Stimulated activated CD4-positive, alpha-beta T cell treated with anti-CD3 and anti-CD28 coated beads, TNF-alpha, amount 100 ng/mL, for 4 hours (primary cell): ENCODE measurements at regions not wholly inside any gene's neighbourhood (a gene's known extent, or its start where the extent isn't known, plus 50 kb on each side); places are given as distances from the start of the nearest gene placed in this dataset.

ENCODE experiments used
- DNase-seq, 3 experiments: peaks; one replicate each; pipeline ENCODE4 v3.0.0-alpha.2; 2020; ENCODE audit warnings: low read depth in 3 of 3

DNA sequence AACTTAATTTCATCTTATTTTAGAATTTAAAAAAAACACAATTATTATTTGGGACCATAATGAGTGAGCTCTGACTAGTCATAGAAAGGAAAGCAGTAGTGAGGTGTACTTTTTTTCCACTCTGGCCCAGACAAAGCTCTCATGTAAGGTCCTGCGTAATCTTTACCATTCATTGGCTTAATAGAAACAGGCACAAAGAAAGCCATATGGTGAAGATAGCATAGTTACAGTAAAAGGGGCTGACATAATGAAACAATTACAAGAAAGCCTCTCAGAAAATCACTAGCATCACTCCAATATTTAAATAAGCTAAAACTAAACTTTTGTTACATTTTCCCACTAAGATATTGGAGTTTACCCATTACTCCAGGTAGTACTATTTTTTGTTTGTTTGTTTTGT is 384.6 kb upstream of the ALCAM start:
- DNase-seq: no peak

GRCh38 chr3:104987859-104988258 is 378.9 kb upstream of the ALCAM start:
- no peak for DNase-seq

DNA sequence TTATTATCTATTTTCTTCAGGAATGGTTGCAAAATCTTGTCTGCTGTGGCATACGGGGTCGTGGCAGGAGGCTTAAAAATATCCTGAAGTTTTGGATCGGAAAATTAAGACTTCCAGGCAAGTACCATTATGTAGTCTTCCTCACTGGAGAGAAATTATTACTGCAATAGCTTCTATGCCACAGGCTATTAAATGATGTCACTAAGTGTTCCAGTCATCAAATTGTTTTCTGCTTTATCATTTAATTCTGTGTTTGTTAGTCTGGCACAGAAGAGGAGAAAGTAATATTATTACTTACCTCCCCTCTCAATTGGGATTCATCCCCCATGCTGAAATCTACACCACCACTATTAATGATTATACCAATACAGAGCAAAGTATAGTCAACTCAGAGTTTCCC is 378.2 kb upstream of the ALCAM start:
- DNase-seq: no peak

DNA sequence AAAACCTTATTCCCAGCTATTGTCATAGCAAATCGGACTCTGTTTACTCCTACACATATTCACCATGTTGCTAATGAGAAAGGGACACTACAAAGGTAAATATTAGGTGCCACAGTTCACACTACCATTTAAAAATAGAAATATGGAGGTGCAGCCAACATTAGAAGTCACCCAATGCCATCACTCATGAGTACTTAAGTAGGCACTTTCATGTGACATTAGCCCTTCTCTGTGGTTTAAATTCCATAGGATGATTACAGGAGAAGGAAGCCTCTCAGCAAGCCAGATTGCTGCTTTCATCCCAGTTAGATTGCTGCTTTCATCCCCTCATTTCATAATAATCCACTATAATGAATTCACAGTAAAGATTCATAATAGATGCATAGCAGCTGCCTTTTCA is 376.8 kb upstream of the ALCAM start:
- no peak for DNase-seq

DNA sequence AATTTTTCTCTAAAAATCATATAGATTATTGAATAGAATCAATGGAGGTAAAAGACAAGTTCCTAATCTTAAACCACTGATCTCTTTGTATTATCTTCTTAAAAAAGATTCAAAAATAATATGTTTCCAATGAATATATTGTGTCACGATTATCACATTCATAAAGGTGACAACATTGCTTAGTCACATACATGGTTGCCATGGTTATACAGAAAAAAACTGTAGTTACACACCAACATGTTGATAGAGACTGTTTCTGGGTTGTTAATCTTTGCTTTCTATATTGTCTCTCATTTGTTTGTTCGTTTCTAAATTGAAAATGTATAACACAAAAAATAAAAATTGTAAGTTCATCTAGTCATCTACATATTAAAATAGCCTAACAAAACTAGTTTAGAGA is 376.0 kb upstream of the ALCAM start:
- no peak for DNase-seq

- no peak for DNase-seq
Measured at GRCh38 chr3:104992676-104993075, 374.0 kb upstream of the ALCAM start.

DNA sequence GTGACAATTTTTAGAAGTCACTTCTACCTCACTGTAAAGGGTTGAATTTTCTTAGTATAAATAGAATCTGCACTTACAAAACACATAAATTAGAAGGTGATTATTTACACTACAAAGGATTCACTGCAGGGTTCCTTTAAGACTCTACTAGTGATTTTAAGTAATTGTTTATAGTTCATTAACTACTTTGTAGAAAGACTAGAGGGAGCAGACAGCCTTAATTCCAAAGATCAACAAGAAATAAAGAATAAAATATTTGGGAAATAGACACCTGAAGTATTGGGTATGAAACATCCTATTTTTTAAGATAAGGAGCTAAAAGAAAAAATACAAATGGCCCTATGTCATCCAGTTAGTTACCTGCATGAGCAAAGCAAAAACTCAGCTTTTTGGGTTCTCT is 360.5 kb upstream of the ALCAM start:
- DNase-seq: no peak

GRCh38 chr3:105013657-105014056 is 353.1 kb upstream of the ALCAM start:
- DNase-seq: no peak

DNA sequence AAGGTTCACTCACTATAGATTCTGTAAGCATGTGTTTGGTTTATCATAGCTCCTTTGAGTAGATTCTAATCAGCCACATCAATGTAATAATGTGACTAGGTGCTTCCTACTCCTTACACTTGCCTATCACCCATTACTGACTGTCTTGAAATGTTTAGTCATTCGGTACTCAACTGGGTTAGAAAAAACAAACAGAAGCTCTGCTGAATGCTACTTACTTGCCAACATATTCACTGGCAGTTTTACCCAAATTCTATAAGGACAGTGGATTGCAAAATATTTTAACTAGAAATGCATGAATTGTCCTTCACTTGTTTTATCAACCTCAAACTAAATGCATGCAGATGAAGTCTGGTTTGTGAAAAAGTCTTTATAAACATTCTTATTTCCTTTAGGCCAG is 352.1 kb upstream of the ALCAM start:
- DNase-seq: no peak

DNA sequence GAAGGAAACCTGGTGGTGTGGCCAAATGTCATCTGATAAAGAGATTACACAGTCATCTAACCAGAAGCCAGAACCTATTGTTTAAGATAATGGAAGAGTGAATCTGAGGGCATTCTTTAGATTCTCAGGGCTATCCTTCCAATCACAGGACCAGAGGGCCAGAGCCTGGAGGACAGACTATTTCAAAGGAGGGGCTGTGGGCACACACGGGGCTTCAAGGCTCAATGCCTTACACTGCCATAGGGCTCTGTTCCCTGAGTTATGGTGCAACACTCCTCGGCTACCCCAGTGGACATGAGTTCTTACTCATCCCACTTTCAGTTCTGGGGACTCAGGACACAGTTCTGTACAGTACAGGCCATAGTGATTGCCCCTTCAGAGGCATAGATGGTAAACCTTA is 343.9 kb upstream of the ALCAM start:
- DNase-seq: no peak

DNA sequence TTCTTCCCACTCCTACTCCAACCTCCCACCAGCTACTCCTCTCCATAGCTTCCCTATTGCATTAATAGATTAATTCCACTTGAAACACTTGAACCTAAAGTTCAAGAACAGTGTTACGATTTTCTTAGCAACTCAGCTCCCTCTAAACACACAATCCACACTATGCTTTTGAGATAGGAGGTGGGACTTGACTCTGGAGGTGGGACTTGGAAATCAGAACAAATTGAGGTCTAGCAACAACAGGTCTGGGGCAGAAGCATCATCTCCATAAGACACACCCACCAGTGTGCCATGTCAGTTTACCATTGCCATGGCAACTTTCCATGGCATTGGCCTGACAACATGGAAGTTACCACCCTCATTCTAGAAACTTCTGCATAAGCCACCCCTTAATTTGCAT is 336.5 kb upstream of the ALCAM start:
- DNase-seq: no peak

DNA sequence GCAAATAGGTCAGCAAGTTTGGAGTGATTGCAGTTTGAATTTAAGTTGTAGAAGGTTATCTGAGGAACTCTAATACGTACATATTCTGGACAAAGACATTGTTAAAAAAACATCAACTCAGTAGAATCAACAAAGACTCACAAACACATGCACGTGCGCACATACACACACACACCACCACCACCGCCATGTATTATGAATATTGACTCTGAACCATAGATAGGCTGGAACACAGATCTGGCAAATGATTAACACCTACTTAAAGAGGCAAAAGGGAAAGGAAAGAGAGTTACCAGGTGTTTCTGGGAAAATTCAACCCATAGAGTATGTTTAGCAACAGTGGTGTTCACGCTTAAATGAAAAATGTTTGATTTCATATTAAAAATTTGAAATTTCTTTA is 334.2 kb upstream of the ALCAM start:
- DNase-seq: no peak

DNA sequence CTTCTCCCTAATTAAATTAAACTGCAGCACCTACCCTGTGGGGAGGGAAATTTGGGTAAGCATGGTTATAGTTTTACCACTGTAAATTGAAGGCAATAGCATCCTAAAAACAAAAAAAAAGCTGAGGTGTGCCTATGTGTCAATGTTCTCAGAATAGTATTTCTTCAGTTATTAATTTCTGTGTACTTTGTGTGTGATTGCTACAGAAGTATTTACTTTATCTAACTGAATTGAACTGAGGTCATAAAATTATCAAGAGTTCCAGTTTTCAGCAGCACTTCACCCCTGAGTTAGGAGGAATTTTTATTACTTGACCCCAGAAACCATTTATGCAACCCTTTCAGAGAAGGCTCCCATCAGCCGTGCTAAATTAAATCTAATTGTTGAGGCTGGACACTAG is 333.6 kb upstream of the ALCAM start:
- DNase-seq: no peak

DNA sequence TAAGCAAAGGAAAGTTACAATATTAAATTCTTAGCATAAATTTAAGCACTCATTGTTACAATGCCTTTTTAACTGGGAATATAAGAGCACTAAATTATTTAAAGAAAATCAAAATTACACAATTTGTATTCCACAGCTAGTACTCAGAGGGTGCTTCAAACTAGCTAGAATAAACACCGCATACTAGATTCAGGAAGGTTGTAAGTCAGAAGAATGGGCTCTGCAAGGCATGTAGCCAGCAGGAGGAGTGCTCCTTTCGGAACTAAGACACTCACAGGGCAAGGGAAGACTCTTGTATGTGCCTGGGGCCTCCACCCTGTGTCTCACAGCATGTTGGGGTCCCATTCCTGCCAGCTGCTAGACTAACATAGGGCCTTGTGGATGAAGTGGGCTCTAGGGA is 327.7 kb upstream of the ALCAM start:
- DNase-seq: no peak

DNA sequence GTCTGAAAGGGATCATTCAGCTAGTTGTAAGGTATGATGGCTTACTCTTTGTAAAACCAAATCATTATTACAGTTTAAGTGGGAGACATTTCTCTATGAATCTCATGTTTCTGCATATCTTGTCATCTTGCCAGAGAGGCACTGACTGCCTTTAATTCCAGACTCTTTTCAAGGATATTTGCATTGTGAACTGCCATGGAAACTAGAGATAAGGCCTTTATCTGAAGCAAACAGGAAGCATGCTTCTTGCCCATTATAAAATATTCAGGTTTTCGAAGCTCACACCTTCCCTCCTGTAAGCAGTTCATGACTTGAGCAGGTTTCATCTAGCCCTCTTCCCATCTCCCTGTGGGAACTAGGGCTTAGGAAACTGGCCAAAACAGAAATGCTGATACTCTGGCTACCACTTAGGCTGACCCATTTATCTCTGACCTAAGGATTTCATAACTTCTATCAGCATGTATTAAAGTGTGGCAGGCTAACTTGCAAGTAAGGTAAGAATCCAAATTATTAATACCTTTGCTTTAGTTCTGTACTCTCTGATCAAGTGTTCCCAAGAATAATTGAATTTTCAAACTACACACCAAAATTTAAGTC is 326.6 kb upstream of the ALCAM start:
- DNase-seq: no peak

GRCh38 chr3:105042586-105042985 is 324.1 kb upstream of the ALCAM start:
- DNase-seq: no peak

GRCh38 chr3:105051111-105051510 is 315.6 kb upstream of the ALCAM start:
- no peak for DNase-seq

GRCh38 chr3:105051972-105052371 is 314.7 kb upstream of the ALCAM start:
- no peak for DNase-seq

DNA sequence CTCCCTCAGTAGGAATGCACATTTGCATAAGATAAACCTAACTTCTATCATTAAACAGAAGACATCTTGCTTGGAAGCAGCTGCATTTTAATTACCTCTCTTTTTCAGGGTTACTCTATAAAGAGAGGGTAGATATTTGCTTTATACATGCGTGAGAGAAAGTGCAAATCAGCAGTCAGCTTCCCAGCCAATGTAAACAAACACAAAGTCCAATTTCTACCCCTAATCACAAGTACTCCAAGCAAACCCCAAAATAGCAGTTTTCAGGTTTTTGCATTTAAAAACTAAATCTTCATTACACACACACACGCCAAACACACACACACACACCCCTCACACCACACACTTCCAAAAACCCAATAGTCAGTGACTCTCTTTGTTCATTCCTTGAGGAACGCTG is 303.9 kb upstream of the ALCAM start:
- no peak for DNase-seq

- DNase-seq: no peak
Measured at GRCh38 chr3:105065895-105066839, 300.5 kb upstream of the ALCAM start.

GRCh38 chr3:105067361-105067760 is 299.3 kb upstream of the ALCAM start:
- no peak for DNase-seq

GRCh38 chr3:105077060-105077822 is 289.5 kb upstream of the ALCAM start:
- no peak for DNase-seq

GRCh38 chr3:105083945-105084344 is 282.8 kb upstream of the ALCAM start:
- no peak for DNase-seq
